ENCODE measurements at regions not wholly inside any gene's neighbourhood (a gene's known extent, or its start where the extent isn't known, plus 50 kb on each side); places are given as distances from the start of the nearest gene placed in this dataset.

- no peak overlapping the region for H3K4me3 Mint-ChIP-seq
- no peaks in the 10 kb centered on the region for H3K9me3 Mint-ChIP-seq
- H3K36me3 Mint-ChIP-seq (ENCODE audit: low read depth), result no peaks in the 10 kb centered on the region
- H3K27me3 Mint-ChIP-seq, result peaks cover 3% of the 10 kb centered on the region
- no peak for DNase-seq
- no peaks in the 10 kb centered on the region for H3K4me1 Mint-ChIP-seq
- ChIA-PET CTCF (no interaction called here), POLR2A (no interaction called here)
- H3K27ac Mint-ChIP-seq, result no peak overlapping the region
Measured at GRCh38 chr13:99843872-99844271, 127.7 kb downstream of the ZIC5 start.

DNA sequence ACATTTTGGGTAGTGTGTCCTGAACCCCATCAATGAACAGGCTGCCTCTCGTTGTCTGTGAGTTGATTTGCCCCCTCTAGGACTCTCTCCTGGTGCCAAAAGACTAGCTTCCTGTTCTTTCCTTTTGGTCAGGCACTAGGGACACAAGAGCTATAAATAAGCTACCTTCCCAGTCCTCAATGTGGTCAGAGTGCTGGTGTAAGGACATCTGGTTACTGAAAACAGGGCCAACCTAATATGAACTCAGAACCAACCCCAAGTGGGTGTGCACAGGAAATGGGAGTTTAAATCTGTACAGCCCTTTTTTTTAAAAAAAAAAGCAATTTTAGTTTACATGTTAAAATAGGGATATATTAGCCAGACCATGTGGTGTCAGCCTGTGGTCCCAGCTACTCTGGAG lies 129.2 kb downstream of the ZIC5 start:
- CTCF ChIA-PET, result no interaction called here
- H3K9me3 Mint-ChIP-seq, result no peaks in the 10 kb centered on the region
- POLR2A ChIA-PET, result no interaction called here
- no peak for DNase-seq
- no peak overlapping the region for H3K4me3 Mint-ChIP-seq
- H3K36me3 Mint-ChIP-seq (ENCODE audit: low read depth), result no peaks in the 10 kb centered on the region
- no peaks in the 10 kb centered on the region for H3K4me1 Mint-ChIP-seq
- peaks cover 3% of the 10 kb centered on the region for H3K27me3 Mint-ChIP-seq
- no peak overlapping the region for H3K27ac Mint-ChIP-seq

DNA sequence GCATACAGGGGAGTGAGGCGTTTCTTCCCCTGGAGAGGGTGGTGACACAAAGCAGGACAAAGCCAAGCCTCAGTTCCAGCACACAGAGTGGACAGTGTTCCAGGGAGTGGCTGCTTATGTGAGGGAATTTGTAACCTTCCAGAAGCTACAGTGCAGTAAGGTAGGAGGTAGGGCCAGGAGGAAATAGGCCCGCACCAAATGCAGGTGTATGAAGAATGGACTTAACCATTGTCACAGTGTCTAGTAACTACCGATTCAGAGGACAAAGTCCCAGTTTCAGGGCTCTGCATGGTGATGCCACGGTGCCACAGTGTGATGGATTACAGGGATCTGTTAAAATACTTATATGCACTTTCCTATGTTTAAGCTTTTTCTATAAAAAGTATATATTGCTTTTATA lies 135.3 kb downstream of the ZIC5 start:
- H3K4me3 Mint-ChIP-seq, result no peak overlapping the region
- H3K27me3 Mint-ChIP-seq, result peaks cover 2% of the 10 kb centered on the region
- no peak for DNase-seq
- H3K36me3 Mint-ChIP-seq (ENCODE audit: low read depth), result no peaks in the 10 kb centered on the region
- H3K27ac Mint-ChIP-seq, result no peak overlapping the region
- H3K4me1 Mint-ChIP-seq, result no peaks in the 10 kb centered on the region
- CTCF ChIA-PET, result no interaction called here
- POLR2A ChIA-PET, result no interaction called here
- no peaks in the 10 kb centered on the region for H3K9me3 Mint-ChIP-seq

DNA sequence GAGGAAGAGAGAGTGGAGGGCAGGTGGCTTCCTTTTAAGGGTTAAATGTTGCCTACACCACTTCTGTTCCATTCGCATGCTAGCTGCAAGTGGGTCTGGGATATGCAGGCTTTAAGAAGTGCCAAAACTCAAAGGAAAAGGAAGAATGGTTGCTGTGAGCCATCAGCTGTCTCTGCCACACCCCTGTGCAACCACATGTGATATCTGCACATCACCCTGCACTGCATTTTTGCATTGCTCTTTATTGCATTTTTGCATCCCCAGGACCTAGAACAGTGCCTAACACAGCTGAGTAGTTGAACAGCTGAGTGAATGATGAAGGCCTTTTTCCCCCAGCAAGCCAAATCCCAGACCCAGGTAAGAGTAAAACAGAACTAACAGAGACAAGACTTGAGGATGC lies 136.1 kb downstream of the ZIC5 start:
- Mint-ChIP-seq H3K9me3 (no peaks in the 10 kb centered on the region), H3K27me3 (peaks cover 2% of the 10 kb centered on the region), H3K4me1 (no peaks in the 10 kb centered on the region), H3K27ac (no peak overlapping the region), H3K36me3 (ENCODE audit: low read depth) (no peaks in the 10 kb centered on the region), H3K4me3 (no peak overlapping the region)
- DNase-seq, result no peak
- ChIA-PET POLR2A (no interaction called here), CTCF (no interaction called here)

GRCh38 chr13:99834246-99834645 lies 137.3 kb downstream of the ZIC5 start:
- no peak overlapping the region for H3K27ac Mint-ChIP-seq
- H3K36me3 Mint-ChIP-seq (ENCODE audit: low read depth), result no peaks in the 10 kb centered on the region
- ChIA-PET POLR2A (no interaction called here), CTCF (no interaction called here)
- no peaks in the 10 kb centered on the region for H3K4me1 Mint-ChIP-seq
- DNase-seq, result no peak
- H3K27me3 Mint-ChIP-seq, result peaks cover 2% of the 10 kb centered on the region
- H3K4me3 Mint-ChIP-seq, result no peak overlapping the region
- no peaks in the 10 kb centered on the region for H3K9me3 Mint-ChIP-seq

DNA sequence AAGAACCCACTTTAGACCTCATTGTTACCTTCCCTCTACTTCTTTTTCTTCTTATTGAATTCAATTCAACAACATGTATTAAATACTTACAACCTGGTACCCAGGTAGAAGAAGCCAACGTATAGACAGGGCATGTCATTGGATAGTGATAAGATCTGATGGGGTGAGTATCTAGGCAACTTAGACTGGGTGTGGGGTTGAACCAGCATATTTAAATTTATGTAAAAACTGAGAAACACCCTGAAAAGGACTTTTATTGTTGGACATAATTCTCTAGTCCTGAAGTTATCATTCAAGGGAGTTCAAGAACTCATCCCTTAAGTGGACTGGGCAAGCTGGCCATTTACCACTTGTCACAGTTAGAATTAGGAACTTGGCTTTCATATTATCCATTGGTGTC lies 139.2 kb downstream of the ZIC5 start:
- Mint-ChIP-seq H3K4me3 (no peak overlapping the region), H3K4me1 (no peaks in the 10 kb centered on the region), H3K27me3 (peaks cover 7% of the 10 kb centered on the region), H3K36me3 (ENCODE audit: low read depth) (no peaks in the 10 kb centered on the region), H3K9me3 (no peaks in the 10 kb centered on the region), H3K27ac (no peak overlapping the region)
- ChIA-PET POLR2A (no interaction called here), CTCF (no interaction called here)
- no peak for DNase-seq

DNA sequence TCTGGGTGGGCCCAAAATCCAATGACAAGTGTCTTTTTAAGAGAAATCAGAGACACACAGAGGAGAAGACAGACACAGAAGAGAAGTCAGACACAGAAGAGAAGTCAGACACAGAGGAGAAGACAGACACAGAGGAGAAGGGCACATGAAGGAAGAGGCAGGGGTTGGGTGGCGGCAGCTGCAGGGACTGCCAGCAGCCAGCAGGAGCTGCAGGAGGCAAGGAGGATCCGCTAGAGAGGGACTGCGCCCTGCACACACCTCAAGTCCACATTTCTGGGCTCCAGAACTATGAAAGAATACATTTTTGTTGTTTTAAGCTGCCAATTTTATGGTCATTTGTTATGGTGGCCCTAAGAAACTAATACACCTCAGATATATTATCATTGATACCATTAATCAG lies 140.6 kb downstream of the ZIC5 start:
- no peak for DNase-seq
- ChIA-PET POLR2A (no interaction called here), CTCF (no interaction called here)
- Mint-ChIP-seq H3K4me1 (no peaks in the 10 kb centered on the region), H3K9me3 (no peaks in the 10 kb centered on the region), H3K27ac (no peak overlapping the region), H3K27me3 (peaks cover 7% of the 10 kb centered on the region), H3K4me3 (no peak overlapping the region), H3K36me3 (ENCODE audit: low read depth) (no peaks in the 10 kb centered on the region)

GRCh38 chr13:99829593-99830239 lies 141.9 kb downstream of the ZIC5 start:
- H3K27me3 Mint-ChIP-seq, result peaks cover 7% of the 10 kb centered on the region
- POLR2A ChIA-PET, result no interaction called here
- CTCF ChIA-PET, result no interaction called here
- no peaks in the 10 kb centered on the region for H3K4me1 Mint-ChIP-seq
- no peaks in the 10 kb centered on the region for H3K9me3 Mint-ChIP-seq
- H3K36me3 Mint-ChIP-seq (ENCODE audit: low read depth), result no peaks in the 10 kb centered on the region
- H3K27ac Mint-ChIP-seq, result no peak overlapping the region
- H3K4me3 Mint-ChIP-seq, result no peak overlapping the region
- DNase-seq, result no peak

DNA sequence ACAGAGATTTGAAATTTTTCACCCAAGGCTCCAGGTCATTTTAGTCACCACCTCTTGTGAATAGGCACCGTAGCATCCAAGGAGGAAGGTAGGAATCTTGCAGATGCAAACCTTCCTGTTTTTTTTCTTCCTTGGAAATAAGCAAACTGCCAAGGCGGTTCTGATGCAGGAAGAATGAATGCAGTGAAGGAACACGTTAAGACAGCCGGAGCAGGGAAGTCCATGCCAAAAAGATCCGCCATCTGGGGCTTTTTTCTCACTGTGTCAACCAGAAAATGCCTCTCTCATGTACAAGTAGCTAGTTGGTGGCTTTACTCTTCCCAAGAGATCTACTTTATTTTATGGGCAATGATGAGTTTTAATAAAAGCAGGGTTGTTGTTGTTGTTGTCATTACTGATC lies 142.4 kb downstream of the ZIC5 start:
- ChIA-PET CTCF (no interaction called here), POLR2A (no interaction called here)
- Mint-ChIP-seq H3K9me3 (no peaks in the 10 kb centered on the region), H3K27ac (no peak overlapping the region), H3K4me3 (no peak overlapping the region), H3K36me3 (ENCODE audit: low read depth) (no peaks in the 10 kb centered on the region), H3K4me1 (no peaks in the 10 kb centered on the region), H3K27me3 (peaks cover 7% of the 10 kb centered on the region)
- no peak for DNase-seq

DNA sequence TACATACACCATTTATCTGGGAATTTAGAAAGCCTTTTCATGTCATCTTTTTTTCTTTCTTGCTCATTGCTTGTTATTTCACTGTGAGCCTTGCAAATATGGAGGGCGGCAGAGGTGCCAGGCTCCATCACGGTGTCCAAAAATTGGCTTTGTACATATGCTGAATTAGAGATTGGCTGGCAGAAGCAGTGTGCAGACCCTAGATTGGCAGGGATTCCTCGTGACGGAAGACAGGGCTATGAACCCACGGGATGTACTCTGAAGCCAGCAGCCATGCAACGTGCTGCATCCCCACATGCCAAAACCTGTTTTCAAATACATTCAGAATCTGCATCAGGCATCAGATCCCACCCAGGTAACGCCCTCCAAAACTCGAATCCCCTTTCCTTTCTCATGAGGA lies 142.8 kb downstream of the ZIC5 start:
- H3K27ac Mint-ChIP-seq, result no peak overlapping the region
- CTCF ChIA-PET, result no interaction called here
- H3K9me3 Mint-ChIP-seq, result no peaks in the 10 kb centered on the region
- no peak for DNase-seq
- H3K27me3 Mint-ChIP-seq, result peaks cover 7% of the 10 kb centered on the region
- no peak overlapping the region for H3K4me3 Mint-ChIP-seq
- POLR2A ChIA-PET, result no interaction called here
- no peaks in the 10 kb centered on the region for H3K4me1 Mint-ChIP-seq
- H3K36me3 Mint-ChIP-seq (ENCODE audit: low read depth), result no peaks in the 10 kb centered on the region

- Mint-ChIP-seq H3K27ac (no peak overlapping the region), H3K4me1 (no peaks in the 10 kb centered on the region), H3K4me3 (no peak overlapping the region), H3K27me3 (peaks cover 7% of the 10 kb centered on the region), H3K9me3 (no peaks in the 10 kb centered on the region), H3K36me3 (ENCODE audit: low read depth) (no peaks in the 10 kb centered on the region)
- DNase-seq, result no peak
- ChIA-PET POLR2A (no interaction called here), CTCF (no interaction called here)
Measured at GRCh38 chr13:99828123-99828522, 143.4 kb downstream of the ZIC5 start.

GRCh38 chr13:99827011-99827772 lies 144.4 kb downstream of the ZIC5 start:
- DNase-seq, result no peak
- Mint-ChIP-seq H3K9me3 (no peaks in the 10 kb centered on the region), H3K4me1 (no peaks in the 10 kb centered on the region), H3K27ac (no peak overlapping the region), H3K36me3 (ENCODE audit: low read depth) (no peaks in the 10 kb centered on the region), H3K4me3 (no peak overlapping the region), H3K27me3 (peaks cover 5% of the 10 kb centered on the region)
- POLR2A ChIA-PET, result no interaction called here
- CTCF ChIA-PET, result no interaction called here

- Mint-ChIP-seq H3K36me3 (ENCODE audit: low read depth) (no peaks in the 10 kb centered on the region), H3K27ac (no peak overlapping the region), H3K9me3 (no peaks in the 10 kb centered on the region), H3K4me1 (no peaks in the 10 kb centered on the region), H3K27me3 (peaks cover 5% of the 10 kb centered on the region), H3K4me3 (no peak overlapping the region)
- ChIA-PET CTCF (no interaction called here), POLR2A (no interaction called here)
- no peak for DNase-seq
Measured at GRCh38 chr13:99823961-99824360, 147.6 kb downstream of the ZIC5 start.

GRCh38 chr13:99822820-99823219 lies 148.7 kb downstream of the ZIC5 start:
- H3K4me1 Mint-ChIP-seq, result peaks cover 10% of the 10 kb centered on the region
- H3K27ac Mint-ChIP-seq, result no peak overlapping the region
- no peak for DNase-seq
- CTCF ChIA-PET, result interaction anchor here (1.1 kb wide), 1 partner anchor 167 kb away, joined by 3 read pairs; no protein-coding TSS in a partner anchor
- H3K9me3 Mint-ChIP-seq, result no peaks in the 10 kb centered on the region
- no peaks in the 10 kb centered on the region for H3K36me3 Mint-ChIP-seq (ENCODE audit: low read depth)
- no peaks in the 10 kb centered on the region for H3K27me3 Mint-ChIP-seq
- POLR2A ChIA-PET, result no interaction called here
- H3K4me3 Mint-ChIP-seq, result no peak overlapping the region

Data from activated CD4-positive, alpha-beta memory T cell treated with anti-CD3 and anti-CD28 coated beads, Interleukin-2, amount 10 ng/mL, durations not matched to agents 7 days and 5 days (primary cell).